ENCODE measurements at regions not wholly inside any gene's neighbourhood (a gene's known extent, or its start where the extent isn't known, plus 50 kb on each side); places are given as distances from the start of the nearest gene placed in this dataset.

DNA sequence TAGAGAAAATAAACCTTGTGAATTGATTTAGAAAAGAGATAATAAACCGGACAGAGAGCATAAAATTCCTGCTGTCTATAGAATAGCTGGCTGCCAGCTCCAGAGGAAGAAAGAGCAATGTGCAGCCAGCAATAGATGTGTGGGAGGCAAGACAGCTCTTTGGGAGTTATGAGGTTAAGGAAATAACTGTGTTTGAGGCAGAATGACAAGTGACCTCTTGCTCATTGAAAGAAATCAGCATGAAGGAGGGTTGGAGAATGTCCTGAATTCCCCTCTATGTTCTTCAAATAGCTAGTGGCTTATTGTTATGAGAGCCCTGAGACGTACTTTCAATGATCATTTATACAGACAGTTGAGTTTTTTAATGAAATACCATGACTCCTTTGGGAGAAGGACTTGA is 1009.9 kb upstream of the NXPH2 start (continued):
- TF ChIP-seq, protein P1, sequence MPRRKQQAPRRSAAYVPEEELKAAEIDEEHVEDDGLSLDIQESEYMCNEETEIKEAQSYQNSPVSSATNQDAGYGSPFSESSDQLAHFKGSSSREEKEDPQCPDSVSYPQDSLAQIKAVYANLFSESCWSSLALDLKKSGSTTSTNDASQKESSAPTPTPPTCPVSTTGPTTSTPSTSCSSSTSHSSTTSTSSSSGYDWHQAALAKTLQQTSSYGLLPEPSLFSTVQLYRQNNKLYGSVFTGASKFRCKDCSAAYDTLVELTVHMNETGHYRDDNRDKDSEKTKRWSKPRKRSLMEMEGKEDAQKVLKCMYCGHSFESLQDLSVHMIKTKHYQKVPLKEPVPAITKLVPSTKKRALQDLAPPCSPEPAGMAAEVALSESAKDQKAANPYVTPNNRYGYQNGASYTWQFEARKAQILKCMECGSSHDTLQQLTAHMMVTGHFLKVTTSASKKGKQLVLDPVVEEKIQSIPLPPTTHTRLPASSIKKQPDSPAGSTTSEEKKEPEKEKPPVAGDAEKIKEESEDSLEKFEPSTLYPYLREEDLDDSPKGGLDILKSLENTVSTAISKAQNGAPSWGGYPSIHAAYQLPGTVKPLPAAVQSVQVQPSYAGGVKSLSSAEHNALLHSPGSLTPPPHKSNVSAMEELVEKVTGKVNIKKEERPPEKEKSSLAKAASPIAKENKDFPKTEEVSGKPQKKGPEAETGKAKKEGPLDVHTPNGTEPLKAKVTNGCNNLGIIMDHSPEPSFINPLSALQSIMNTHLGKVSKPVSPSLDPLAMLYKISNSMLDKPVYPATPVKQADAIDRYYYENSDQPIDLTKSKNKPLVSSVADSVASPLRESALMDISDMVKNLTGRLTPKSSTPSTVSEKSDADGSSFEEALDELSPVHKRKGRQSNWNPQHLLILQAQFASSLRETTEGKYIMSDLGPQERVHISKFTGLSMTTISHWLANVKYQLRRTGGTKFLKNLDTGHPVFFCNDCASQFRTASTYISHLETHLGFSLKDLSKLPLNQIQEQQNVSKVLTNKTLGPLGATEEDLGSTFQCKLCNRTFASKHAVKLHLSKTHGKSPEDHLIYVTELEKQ (tag by site-specific recombination; IDR thresholded peaks at IDR 0.05; ENCODE audit: borderline replicate concordance), result no peak

DNA sequence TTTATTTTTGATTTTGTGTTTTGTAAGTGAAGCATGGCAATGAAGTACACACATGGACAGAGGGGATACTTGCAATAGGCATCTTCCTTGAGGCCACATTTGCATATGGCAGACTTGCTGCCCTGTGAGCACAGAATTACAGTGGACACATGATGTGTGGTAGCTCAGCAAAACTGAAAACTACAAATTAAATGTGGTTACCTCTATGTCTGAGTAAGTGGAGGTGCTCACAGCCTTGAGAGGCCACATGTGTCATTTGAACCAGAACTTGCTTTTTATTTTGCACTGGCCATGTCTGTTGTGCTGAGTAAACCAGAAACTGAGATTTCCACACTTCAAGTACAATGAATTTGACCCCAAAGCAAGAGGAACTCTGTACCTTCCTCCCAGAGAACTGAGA is 998.5 kb upstream of the NXPH2 start:
- Histone ChIP-seq H3K36me3 (ENCODE audit: control insufficient read depth in 2 of 2, insufficient read depth in 1 of 2, low read length in 2 of 2) (no peaks in the 10 kb centered on the region), H3K4me3 (ENCODE audit: low read depth, low read length) (no peak overlapping the region), H3K4me1 (ENCODE audit: control insufficient read depth, insufficient read depth, low read length) (no peaks in the 10 kb centered on the region), H3K27ac (ENCODE audit: extremely low read depth, low read depth, low read length) (no peak overlapping the region), H3K9me3 (ENCODE audit: control insufficient read depth, insufficient read depth, low read depth, low read length) (no peaks in the 10 kb centered on the region)
- ChIA-PET CTCF (no interaction called here), POLR2A (no interaction called here)
- TF ChIP-seq ZSCAN16 (tag by site-specific recombination; IDR thresholded peaks at IDR 0.05) (no peak), ZNF549 (tag by site-specific recombination; IDR thresholded peaks at IDR 0.05) (no peak), PATZ1 (tag by site-specific recombination; IDR thresholded peaks at IDR 0.05) (no peak)

DNA sequence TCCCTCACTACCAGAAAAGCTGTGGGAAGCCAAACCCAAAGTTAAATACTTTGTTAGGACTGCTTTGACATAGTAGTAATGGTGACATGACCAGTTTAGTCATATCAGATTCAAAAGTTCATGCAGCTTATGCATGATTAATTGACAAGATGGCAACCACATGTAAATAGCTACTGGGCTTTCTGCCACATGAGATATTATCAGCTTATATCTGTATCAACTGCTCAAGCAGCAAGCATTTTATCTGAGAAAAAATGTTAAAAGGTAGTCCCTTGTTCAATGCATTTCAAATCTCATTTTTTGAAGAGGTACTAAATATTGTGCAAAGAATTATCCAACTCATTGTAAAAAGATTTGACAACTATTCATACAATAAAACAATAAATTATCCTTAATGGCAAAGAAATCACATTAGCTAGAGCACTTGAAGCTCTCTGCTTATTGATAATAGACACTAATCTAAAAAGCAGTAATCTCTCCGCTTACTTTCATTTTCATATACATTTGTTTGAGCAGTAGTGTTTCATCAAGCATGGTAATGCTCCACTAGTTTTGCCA is 993.6 kb upstream of the NXPH2 start:
- Histone ChIP-seq H3K4me1 (ENCODE audit: control insufficient read depth, insufficient read depth, low read length) (no peaks in the 10 kb centered on the region), H3K4me3 (ENCODE audit: low read depth, low read length) (no peak overlapping the region), H3K36me3 (ENCODE audit: control insufficient read depth in 2 of 2, insufficient read depth in 1 of 2, low read length in 2 of 2) (no peaks in the 10 kb centered on the region), H3K27ac (ENCODE audit: extremely low read depth, low read depth, low read length) (no peak overlapping the region), H3K9me3 (ENCODE audit: control insufficient read depth, insufficient read depth, low read depth, low read length) (no peaks in the 10 kb centered on the region)
- ChIA-PET CTCF (no interaction called here), POLR2A (no interaction called here)
- no peak for TF ChIP-seq GFI1B (tag by site-specific recombination; IDR thresholded peaks at IDR 0.05)
- TF ChIP-seq ZNF274 (IDR thresholded peaks at IDR 0.05; ENCODE audit: low read length), result no peak
- no peak for TF ChIP-seq ZNF274 (tag by site-specific recombination; IDR thresholded peaks at IDR 0.05; ENCODE audit: borderline replicate concordance)
- no peak for TF ChIP-seq ZNF518A (tag by site-specific recombination; conservative IDR thresholded peaks at IDR 0.05; ENCODE audit: low read depth)
- no peak for TF ChIP-seq ZNF280D (tag by site-specific recombination; IDR thresholded peaks at IDR 0.05)
- no peak for TF ChIP-seq ZNF658 (tag by site-specific recombination; IDR thresholded peaks at IDR 0.05)
- TF ChIP-seq ZNF341 (tag by site-specific recombination; IDR thresholded peaks at IDR 0.05; ENCODE audit: low read depth), result no peak
